HG02938 (cell line): ENCODE measurements at regions not wholly inside any gene's neighbourhood (a gene's known extent, or its start where the extent isn't known, plus 50 kb on each side); places are given as distances from the start of the nearest gene placed in this dataset.

Experiments
- ATAC-seq: cut with Tn5 transposase; IDR thresholded peaks from one replicate; pipeline ENCODE4 v1.9.1; 2021; ENCODE audit warnings: mild to moderate bottlenecking, moderate library complexity; ENCODE audit not compliant: unreplicated experiment

GRCh38 chr2:39615675-39616074 lies 50.0 kb upstream of the TMEM178A start:
- no peak for ATAC-seq
